Activated CD8-positive, alpha-beta memory T cell treated with anti-CD3 and anti-CD28 coated beads, Interleukin-2, amount 50 U/mL, for 1 hour (primary cell): ENCODE measurements at regions not wholly inside any gene's neighbourhood (a gene's known extent, or its start where the extent isn't known, plus 50 kb on each side); places are given as distances from the start of the nearest gene placed in this dataset.
"Not testable (repeated sequence)": the region's sequence is repeated elsewhere in the genome, so short reads cannot be mapped to it uniquely, and the experiment has no call there.

Source experiments
- DNase-seq: peaks from one replicate; pipeline ENCODE4 v3.0.0-alpha.2; 2020; ENCODE audit errors: extremely low read depth

DNA sequence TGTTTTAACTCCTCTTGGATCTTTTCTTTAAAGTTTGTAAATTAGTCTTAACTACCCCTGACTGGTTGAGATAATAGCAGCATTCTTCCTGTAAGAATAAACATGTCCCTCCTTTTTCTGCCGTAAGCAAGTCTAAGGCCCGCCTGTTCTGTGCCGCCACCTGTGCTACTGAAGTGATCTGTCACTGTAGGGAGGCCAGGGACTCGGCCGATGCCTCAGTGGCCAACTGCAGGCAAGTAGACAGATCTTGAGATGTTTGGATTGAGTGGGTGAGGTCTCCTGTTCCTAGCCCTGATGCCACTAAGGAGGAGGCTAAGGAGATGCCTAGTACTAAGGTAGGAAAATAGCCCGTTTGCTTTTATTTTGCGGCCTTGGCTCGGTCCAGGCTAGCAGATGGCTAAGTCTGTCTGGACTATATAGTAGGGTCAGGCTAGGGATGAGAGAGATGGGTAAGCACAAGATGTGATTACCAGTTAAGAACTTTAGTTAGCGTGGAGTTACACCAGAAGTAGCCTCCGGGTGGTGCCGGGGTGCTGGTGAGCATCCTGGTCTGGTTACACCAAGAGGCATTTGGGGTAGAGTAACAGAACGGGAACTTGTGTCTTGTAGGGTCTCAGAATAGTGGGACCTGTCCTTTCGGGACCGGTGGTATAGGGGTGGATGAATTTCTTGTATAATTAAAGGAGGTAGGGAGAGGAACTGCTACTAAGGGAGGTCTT lies 584.2 kb downstream of the SUCLG1 start:
- DNase-seq: no peak

DNA sequence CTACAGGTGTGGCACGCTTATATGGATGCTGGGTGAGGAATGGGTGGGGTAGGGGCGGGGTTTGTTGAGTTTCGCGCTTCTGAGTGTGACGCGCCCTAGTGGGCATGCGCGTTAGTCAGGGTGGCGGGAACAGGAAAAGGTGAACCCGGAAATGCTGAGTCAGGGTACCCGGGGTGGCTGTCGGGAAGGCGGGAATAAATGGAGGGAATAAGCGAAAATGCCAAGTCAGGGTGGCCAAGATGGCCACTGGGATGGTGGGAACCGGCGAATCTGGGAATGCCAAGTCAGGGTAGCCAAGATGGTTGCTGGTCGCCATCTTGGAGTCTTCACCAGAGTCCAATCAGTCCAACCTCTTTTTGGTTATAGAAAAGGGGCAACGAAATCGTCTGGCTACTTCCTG lies 585.0 kb downstream of the SUCLG1 start:
- DNase-seq: no peak

DNA sequence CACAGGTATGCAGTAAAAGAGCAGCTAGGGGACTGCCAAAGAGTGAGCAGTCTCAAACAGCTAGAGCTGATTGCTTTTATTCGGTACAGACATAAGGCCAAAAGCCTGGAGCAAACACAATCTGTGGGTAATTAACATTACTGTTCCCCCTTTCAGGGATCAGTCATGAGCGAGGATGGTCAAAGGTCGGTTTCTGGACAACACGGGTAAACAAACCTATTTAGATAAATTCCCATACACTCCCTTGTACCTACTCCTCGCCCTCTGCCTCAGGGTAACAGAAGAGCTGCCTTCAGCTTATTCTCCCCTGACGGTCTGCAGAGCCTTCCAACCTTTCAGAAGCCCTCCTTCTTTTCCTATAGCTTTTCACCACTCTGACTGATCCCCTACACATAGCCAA lies 586.0 kb downstream of the SUCLG1 start:
- DNase-seq: no peak

GRCh38 chr2:83866211-83866610 lies 592.9 kb downstream of the SUCLG1 start:
- DNase-seq: no peak

DNA sequence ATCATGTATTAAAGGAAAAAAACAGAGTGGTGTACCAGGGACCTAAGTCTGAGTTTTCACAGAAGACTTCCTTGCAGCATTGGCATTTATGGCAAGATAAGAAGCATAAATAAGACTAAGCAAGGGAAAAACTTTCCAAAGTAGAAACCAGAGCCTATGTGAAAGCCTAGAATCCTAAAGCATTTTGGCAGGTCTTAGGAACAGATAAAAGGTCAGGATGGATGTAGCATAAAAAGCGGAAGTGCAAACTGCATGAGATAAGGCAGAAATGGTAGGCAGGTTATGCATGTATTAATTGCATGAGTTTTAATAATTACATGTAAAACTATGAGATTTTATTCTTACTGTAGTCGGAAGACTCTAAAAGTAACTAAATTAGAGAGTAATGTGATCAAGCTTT lies 596.5 kb downstream of the SUCLG1 start:
- DNase-seq: no peak

- no peak for DNase-seq
Observed at GRCh38 chr2:83860320-83860719, 598.8 kb downstream of the SUCLG1 start.

DNA sequence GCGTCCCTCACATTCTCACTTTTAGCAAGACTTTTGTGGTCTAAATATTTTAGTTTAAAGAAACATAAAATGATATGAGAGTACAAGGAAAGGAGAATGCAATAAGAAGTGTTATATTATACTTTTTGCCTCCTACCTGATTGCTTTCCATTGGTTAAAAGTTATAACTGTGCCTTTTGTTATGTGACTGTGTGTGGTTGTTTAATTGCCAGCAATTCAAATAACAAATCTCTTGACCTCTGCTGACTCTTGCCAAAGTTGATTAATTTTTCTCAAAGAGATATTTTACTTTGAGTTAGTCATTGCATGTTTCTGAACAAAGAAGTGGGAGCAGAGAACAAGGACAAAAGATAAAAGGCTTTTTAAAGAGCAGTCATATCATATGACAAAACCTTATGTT lies 599.5 kb downstream of the SUCLG1 start:
- DNase-seq: no peak

DNA sequence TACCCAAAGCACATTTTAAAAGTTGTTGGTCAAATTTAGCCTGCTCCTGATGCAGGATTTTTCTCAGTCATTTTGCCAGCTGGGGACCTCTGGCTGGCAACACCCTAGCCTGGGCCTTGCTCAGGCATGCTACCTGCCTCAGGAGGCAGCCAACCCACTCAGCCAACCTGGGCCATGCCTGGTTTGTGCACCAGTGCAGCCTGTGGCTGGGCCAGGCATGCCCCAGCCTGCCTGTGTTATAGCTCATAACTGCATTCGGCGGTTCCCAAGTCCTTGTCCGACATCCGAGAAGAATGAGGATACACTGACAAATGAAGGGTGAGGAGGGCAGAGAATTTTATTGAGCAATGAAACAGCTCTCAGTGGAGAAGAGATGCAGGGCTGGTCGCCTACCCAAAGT lies 608.0 kb downstream of the SUCLG1 start:
- no peak for DNase-seq

DNA sequence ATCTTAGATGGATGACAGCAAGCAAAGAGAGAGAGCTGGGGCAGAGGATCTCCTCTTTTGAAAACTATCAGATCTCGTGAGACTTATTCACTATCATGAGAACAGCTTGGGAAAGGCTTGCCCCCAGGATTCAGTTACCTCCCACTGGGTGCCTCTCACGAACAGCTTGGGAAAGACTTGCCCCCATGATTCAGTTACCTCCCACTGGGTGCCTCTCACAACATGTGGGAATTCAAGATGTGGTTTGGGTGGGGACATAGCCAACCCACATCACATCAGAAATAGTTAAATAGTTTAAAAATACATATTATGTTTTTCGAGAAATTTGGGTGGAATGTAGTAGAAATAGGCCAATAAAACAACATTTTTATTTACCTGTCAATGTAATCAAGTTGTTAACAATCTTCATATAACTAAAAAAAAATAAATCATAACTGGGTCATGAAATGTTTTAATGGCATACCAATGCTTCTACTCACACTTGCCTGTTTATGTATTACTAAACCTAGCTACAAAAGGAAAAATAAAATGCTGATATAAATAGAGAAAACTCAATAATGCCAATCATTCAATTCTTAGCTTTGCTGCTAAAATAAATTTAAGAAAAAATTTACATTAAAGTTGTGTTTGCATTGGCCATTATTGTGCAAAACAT lies 608.9 kb downstream of the SUCLG1 start:
- no peak for DNase-seq

- no peak for DNase-seq
Observed at GRCh38 chr2:83844490-83844889, 614.6 kb downstream of the SUCLG1 start.

DNA sequence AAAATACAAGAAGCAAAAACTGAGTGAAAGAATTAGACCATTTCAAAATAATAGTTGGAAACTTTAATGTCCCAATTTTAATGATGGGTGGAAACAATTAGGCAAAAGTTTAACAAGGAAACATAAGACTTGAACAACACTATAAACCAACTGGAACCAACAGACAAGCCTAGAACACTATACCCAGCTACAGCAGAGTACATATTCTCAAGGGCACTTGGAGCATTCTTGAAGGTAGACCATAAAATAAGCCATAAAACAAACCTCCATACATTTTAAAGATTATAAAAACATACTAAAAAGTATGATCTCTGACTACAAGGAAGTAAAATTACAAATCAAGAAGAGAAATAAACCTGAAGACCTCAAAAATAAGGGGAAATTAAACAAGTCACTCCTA lies 616.7 kb downstream of the SUCLG1 start:
- DNase-seq: no peak

- no peak for DNase-seq
Observed at GRCh38 chr2:83837823-83838222, 621.3 kb downstream of the SUCLG1 start.

DNA sequence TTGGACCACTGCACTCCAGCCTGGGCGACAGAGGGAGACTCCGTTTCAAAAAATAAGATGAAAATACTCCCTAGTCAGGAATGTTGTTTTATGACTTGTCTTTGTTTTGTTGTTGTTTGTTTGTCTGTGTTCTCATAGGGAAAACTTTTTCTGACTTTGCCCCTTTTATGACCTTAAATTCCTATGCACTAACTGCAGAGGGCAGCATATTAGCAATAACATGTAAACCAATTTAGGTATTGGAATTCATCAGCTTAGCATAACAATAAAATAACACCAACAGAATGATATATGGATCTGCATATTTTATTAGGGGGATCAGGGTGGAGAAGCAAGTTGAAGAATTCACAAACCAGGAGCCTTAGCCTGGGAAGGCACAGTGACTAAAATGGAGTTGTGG lies 631.5 kb downstream of the SUCLG1 start:
- no peak for DNase-seq

DNA sequence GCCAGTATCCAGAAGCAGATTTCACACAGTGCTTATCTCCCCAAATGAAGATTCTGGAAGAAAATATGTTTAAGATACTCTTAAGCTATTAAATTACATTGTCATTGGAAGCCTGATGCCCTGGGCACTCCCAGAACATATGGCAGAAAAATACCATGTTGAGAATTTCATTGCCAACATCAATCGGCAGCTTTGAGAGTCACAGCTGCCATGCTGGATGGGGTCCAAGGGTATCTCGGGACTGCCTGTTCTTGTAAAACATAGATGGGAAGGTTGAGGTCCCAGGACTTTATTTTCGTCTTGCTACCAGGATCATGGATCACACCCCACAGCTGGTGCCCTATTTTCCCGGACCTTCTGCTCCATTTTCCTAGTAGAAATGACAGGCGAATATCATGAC lies 632.5 kb downstream of the SUCLG1 start:
- DNase-seq: no peak

GRCh38 chr2:83823229-83823628 lies 635.9 kb downstream of the SUCLG1 start:
- DNase-seq: no peak

- no peak for DNase-seq
Observed at GRCh38 chr2:83817511-83817910, 641.6 kb downstream of the SUCLG1 start.

- no peak for DNase-seq
Observed at GRCh38 chr2:83808878-83809277, 650.2 kb downstream of the SUCLG1 start.

DNA sequence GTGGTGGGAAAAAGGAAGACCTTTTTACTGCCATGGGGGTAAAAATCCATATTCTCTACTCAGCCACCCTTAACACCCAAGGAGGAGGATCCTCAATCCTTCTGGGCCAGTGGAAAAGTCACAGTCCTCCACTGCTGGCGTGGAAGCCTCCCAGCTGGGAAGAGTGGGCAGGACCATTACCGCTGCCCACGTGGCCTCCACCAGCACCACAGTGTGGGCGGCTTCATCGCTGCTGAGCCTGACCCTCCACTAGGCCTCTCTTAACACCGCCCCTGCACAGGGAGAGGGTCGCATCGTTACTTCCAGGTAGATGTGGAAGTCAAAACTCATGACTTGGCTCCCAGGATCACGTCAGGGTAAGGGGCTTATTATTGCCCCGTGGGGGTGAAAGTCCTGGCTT lies 656.5 kb downstream of the SUCLG1 start:
- DNase-seq: no peak

DNA sequence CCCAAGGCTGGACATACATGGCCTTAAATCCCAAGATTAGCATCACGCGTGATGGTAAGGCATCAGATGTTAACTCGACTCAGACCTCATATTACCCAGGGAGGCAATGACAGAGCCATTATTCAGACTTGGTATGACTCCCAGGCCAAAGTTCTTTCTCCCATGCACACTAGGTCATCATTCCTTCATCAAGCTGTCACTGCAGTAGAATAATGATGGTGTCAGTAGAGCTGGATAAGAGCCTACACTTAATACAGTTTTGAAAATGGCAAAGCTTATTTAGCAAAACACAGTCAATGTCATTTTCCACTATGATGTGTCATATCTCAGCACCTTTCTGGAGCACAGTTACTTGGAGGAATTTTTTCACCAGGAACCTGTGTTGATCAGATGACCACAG lies 663.3 kb downstream of the SUCLG1 start:
- no peak for DNase-seq

DNA sequence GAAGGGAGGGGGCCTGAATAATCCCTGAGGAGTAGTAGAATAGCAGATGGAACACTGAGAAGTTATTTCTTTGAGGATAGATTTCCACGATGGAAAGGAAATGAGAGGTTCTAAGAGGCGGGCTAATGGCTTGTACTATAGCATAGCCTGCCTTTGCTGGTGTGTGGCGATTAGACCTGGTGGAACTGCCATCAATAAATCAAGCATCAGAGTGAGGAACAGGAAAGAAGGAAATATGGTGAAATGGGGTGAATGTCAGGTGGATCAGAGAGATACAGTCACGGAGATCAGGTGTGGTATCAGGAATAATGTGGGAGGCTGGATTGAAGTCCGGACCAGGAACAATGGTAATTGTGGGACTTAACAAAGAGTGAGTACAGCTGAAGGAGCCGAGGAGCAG lies 668.6 kb downstream of the SUCLG1 start:
- not testable (repeated sequence) for DNase-seq

GRCh38 chr2:83789674-83790073 lies 669.4 kb downstream of the SUCLG1 start:
- DNase-seq: not testable (repeated sequence)

- DNase-seq: not testable (repeated sequence)
Observed at GRCh38 chr2:83788938-83789566, 670.0 kb downstream of the SUCLG1 start.

DNA sequence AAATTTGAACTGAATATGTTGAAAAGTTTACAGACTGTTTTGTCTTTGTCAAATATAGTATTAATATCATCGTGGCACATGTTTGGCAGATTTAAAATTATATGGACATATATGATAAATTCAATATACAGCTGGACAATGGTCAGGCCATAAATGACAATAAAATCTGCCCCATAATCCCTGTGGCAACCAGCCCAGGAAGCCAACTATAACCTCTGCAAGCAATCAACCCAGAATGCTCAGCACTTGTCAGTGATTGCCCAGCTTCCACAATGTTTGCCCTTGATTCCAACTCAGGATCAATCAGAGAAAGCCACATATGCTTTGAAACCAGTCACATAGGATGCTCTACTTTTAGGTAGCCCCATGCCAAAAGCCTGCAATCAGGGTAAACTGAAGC lies 671.9 kb downstream of the SUCLG1 start:
- DNase-seq: no peak
